GM06990 (cell line): ENCODE measurements at regions not wholly inside any gene's neighbourhood (a gene's known extent, or its start where the extent isn't known, plus 50 kb on each side); places are given as distances from the start of the nearest gene placed in this dataset.

Experiments
- DNase-seq: peaks from one replicate; pipeline ENCODE4 v3.0.0-alpha.2; 2011; ENCODE audit not compliant: insufficient read length; ENCODE audit errors: extremely low read depth
- H3K27me3 ChIP-seq: replicated peaks from 2 replicates; pipeline ENCODE4 v1.6.0; 2011; ENCODE audit warnings: low read length; ENCODE audit not compliant: control insufficient read depth, insufficient read depth
- H3K36me3 ChIP-seq: 2 replicates; pipeline ENCODE4 v1.5.1; 2011; ENCODE audit warnings: low read length; ENCODE audit not compliant: control insufficient read depth, insufficient read depth
- H3K4me3 ChIP-seq: replicated peaks from 2 replicates; pipeline ENCODE4 v1.5.1; 2011; ENCODE audit warnings: low read depth, mild to moderate bottlenecking, control low read depth, low read length
- CTCF ChIP-seq: IDR thresholded peaks from 2 replicates; pipeline ENCODE4 v1.5.1; 2011; ENCODE audit warnings: low read length, control low read depth, mild to moderate bottlenecking, inconsistent platforms; ENCODE audit not compliant: insufficient read depth, poor library complexity, severe bottlenecking

GRCh38 chr16:35689764-35690163, 2230.4 kb downstream of the TP53TG3F start:
- no peak for DNase-seq
- no peak for TF ChIP-seq CTCF
- no peaks in the 10 kb centered on the region for H3K36me3 ChIP-seq

DNA sequence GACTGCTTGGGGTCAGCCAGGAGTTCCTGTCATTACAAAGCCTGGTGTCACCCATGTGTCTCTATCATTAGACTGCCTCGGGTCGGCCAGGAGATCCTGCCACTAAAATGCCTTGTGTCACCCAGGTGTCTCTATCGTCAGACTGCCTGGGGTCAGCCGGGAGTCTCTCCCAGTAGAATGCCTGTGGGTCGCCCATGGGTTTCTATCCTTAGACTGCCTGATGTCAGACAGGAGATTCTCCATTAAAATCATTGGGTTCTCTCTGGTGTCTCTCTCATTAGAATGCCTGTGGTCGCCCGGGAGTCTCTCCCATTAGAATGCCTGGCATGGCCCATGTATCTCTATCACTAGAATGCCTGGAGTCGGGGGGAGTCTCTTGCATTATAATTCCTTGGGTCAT, 2231.0 kb downstream of the TP53TG3F start:
- H3K4me3 ChIP-seq, result no peak overlapping the region
- H3K36me3 ChIP-seq, result no peaks in the 10 kb centered on the region
- no peak for TF ChIP-seq CTCF
- DNase-seq, result no peak
- no peaks in the 10 kb centered on the region for H3K27me3 ChIP-seq

More at GRCh38 chr16:35689764-35690163, 2230.4 kb downstream of the TP53TG3F start:
- Histone ChIP-seq H3K4me3 (no peak overlapping the region), H3K27me3 (no peaks in the 10 kb centered on the region)

DNA sequence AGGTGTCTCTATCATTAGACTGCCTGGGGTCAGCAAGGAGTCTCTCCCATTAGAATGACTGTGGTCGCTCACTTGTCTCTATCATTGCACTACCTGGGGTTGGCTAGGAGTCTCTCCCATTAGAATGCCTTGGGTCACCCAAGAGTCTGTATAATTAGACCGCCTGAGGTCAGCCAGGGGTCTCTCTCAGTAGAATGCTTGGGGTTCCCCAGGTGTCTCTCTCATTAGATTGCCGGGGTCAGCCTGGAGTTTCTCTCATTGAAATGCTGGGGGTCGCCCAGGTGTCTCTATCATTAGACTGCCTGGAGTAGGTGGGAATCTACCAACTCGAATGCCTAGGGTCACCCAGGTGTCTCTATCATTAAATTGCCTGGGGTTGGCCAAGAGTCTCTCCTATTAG, 2231.6 kb downstream of the TP53TG3F start:
- no peak for DNase-seq
- H3K4me3 ChIP-seq, result no peak overlapping the region
- H3K27me3 ChIP-seq, result no peaks in the 10 kb centered on the region

DNA sequence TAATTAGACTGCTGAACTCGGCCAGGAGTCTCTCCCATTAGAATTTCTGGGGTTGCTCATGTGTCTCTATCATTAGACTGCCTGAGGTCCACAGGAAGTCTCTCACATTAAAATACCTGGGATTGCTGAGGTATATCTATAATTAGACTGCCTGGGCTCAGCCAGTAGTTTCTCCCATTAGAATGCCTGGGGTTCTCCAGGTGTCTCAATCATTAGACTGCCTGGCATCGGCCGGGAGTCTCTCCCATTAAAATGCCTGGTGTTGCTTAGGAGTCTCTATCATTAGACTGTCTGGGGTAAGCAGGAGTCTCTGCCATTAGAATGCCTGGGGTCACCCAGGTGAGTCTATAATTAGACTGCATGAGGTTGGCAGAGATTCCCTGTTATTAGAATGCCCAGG, 2233.4 kb downstream of the TP53TG3F start:
- no peak for DNase-seq
- Histone ChIP-seq H3K4me3 (no peak overlapping the region), H3K27me3 (no peaks in the 10 kb centered on the region), H3K36me3 (no peaks in the 10 kb centered on the region)
- no peak for TF ChIP-seq CTCF

More for the DNA sequence above, 2231.6 kb downstream of the TP53TG3F start:
- H3K36me3 ChIP-seq, result no peaks in the 10 kb centered on the region
- TF ChIP-seq CTCF, result no peak

GRCh38 chr16:35706901-35707300, 2247.5 kb downstream of the TP53TG3F start:
- no peak for TF ChIP-seq CTCF
- Histone ChIP-seq H3K36me3 (no peaks in the 10 kb centered on the region), H3K27me3 (no peaks in the 10 kb centered on the region), H3K4me3 (no peak overlapping the region)
- no peak for DNase-seq

GRCh38 chr16:35711435-35711834, 2252.0 kb downstream of the TP53TG3F start:
- Histone ChIP-seq H3K27me3 (no peaks in the 10 kb centered on the region), H3K36me3 (no peaks in the 10 kb centered on the region), H3K4me3 (no peak overlapping the region)
- no peak for TF ChIP-seq CTCF
- no peak for DNase-seq
